H1 (cell line): ENCODE measurements at regions not wholly inside any gene's neighbourhood (a gene's known extent, or its start where the extent isn't known, plus 50 kb on each side); places are given as distances from the start of the nearest gene placed in this dataset.

Experiments used
- CREB1 ChIP-seq: IDR thresholded peaks from 2 replicates; pipeline ENCODE4 v1.6.1; 2012; ENCODE audit warnings: inconsistent platforms
- CTCF ChIP-seq, 3 experiments: IDR thresholded peaks; 1 replicate in 2 of 3; 2 replicates in 1 of 3; pipeline versions ENCODE4 v1.5.1 to v1.6.1; 2011; ENCODE audit warnings: low read length in 3 of 3, mild to moderate bottlenecking in 3 of 3, inconsistent platforms in 2 of 3, low read depth in 1 of 3, moderate library complexity in 1 of 3; ENCODE audit not compliant: insufficient read depth in 1 of 3; ENCODE audit errors: control extremely low read depth in 1 of 3
- POLR2A ChIP-seq, 2 experiments: IDR thresholded peaks; 1 replicate in 1 of 2; 2 replicates in 1 of 2; pipeline ENCODE4 v1.6.1; 2011; ENCODE audit warnings: low read depth in 2 of 2, low read length in 2 of 2, mild to moderate bottlenecking in 2 of 2; ENCODE audit errors: control extremely low read depth in 1 of 2
- TAF1 ChIP-seq: IDR thresholded peaks from 2 replicates; pipeline ENCODE4 v1.6.1; 2011; ENCODE audit warnings: mild to moderate bottlenecking, low read depth, low read length

GRCh38 chr12:88985011-88985410 lies 367.3 kb downstream of the DUSP6 start:
- TF ChIP-seq POLR2A (IDR thresholded peaks at IDR 0.05; ENCODE audit: control extremely low read depth in 1 of 2, low read depth in 2 of 2, low read length in 2 of 2), result no peak
- TF ChIP-seq TAF1, result no peak
- no peak for TF ChIP-seq CTCF (IDR thresholded peaks at IDR 0.05; ENCODE audit: control extremely low read depth in 1 of 3, insufficient read depth in 1 of 3, low read depth in 1 of 3, low read length in 3 of 3)
- no peak for TF ChIP-seq CREB1
